ENCODE measurements at regions not wholly inside any gene's neighbourhood (a gene's known extent, or its start where the extent isn't known, plus 50 kb on each side); places are given as distances from the start of the nearest gene placed in this dataset.

DNA sequence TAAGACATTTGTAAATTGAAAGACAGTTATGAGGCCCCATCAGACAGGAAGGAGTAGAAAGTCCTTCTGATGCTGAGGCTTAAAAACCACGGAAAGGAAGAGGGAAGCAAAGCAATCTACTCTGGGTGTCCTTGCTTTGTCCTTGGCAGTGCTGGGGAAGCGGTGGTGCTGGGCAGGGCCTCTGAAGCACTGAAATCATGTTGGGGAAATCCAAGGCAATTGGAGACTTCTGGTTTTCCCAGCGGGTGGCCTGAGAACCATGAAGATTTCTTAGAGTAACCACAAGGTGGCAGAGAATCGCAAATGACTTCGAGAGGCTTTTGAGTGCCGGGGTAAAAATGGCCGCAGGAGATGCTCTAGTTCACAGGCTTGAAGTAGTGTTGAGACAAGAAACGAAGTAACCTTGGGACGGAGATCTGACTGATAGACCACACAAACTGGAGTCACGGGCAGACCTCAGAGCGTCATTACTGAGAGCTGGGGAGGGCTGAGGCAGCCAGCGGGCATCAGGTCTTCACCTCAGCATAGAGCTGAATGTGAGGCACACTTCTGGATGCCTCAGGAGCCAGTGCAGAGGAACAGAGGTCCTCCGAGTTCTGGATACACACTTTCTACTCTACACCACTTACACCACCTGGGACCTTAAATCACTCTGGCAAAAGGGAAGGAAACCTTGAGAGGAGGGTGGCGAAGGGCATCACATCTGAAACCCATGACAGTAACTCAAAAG is 130.7 kb upstream of the GPRIN3 start:
- DNase-seq (ENCODE audit: extremely low read depth, low read depth) = peak; percentile 58

DNA sequence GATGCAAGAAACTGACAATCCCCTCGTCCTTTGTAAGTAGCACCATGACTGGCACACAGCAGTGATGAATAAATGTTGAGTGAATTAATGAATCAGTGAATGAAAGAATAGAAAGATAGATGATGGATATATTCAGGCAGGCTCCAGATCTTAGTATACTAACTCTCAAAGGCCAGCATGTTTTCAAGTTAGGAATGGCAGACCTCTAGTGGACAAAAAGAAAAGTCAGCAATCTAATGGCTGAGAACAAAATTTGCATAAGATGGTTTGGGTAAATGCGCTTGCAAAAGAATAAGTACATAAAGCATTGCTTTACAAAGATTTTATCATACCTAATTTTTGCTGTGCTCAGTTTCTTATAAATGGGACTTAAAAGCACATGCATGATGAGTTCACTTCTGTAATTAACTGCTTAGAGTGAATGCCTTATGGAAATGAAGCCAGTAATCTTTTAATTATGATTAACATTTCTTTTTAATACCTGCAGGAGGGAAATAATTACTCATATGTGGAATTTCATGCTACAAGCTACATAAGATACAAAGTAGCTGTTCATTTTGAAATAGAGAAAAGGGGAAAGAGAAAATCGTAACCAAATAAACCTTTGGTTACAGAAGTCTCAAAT is 126.9 kb upstream of the GPRIN3 start:
- peak; percentile 53 for DNase-seq (ENCODE audit: extremely low read depth, low read depth)

DNA sequence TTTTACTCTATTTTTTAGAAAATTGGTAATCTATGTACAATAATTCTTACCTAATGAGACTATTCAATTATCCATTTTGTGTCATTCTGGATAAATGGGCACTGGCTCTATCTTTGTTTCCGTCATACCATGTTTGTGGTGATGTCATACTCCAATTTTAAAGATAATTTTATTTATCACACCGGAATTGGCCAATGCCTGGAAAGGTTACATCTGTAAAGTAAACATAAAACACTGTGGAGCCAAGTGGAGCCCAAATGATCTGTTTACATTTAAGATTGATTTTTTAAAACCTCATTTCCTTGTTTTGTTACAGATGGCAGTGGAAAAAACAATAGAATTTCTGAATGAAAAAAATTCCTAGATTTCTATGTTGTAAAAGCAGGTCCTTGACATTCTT is 120.2 kb upstream of the GPRIN3 start:
- no peak for DNase-seq (ENCODE audit: extremely low read depth, low read depth)

DNA sequence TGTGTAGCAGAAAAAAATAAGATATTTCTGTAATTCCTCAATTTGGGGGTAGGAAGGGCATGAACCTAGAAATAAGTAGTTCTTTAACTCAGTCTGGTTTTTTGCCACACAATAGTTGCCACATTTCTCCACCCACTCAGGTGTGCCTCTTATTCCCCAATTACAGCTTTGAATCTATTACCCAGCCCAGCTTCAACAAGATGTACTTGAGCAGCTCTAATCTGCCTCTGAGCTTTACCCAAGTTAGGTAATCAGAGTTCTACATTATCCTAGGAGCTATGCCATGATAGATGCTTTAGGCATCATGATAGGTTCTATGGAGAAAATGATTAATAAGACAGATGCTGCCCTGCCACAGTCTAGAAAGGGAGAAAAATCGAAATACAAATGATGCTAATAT is 117.4 kb upstream of the GPRIN3 start:
- DNase-seq (ENCODE audit: extremely low read depth, low read depth) = no peak

DNA sequence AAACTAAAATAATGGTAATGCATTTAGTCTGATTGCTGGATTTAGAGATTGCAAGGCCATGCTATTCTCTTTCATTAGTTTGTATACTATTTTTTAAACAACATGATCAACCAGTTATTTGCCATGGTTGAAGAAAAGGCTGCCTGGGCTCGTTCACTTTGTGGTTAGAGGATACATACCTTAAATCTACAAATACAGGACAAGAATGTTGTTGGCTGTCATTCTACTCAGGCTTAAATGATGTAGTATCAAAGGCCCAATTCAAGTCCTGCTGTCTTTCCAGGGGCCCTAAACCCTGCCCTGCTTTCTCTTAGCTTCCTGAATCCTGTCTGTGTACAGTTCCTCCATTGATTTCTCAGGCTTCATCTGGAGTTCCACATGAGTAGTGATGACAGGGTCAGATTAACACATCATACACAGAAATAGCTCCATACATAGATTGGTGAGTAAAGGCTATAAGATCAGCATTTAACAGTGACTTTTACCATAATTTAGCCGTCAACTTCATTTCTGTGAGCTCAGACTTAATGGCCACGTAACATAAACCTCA is 114.9 kb upstream of the GPRIN3 start:
- DNase-seq (ENCODE audit: extremely low read depth, low read depth) = no peak

DNA sequence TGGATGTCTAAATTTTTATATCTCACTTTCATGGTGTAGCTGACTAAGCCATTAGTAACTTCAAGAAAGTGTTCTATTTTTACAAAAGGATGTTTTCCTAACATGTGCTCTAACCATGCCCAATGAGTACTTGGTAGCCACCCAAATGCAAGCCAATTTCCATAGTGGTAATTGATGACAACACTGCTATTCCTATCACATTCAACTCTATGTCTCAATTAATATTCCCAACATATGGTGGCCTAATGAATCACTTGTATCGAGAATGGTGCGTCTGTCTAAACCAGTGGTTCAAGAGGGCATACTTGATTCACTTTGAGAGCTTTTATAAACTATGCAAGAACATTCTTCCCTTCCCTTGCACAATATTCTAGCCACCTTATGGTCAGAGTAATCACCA is 112.9 kb upstream of the GPRIN3 start:
- no peak for DNase-seq (ENCODE audit: extremely low read depth, low read depth)

DNA sequence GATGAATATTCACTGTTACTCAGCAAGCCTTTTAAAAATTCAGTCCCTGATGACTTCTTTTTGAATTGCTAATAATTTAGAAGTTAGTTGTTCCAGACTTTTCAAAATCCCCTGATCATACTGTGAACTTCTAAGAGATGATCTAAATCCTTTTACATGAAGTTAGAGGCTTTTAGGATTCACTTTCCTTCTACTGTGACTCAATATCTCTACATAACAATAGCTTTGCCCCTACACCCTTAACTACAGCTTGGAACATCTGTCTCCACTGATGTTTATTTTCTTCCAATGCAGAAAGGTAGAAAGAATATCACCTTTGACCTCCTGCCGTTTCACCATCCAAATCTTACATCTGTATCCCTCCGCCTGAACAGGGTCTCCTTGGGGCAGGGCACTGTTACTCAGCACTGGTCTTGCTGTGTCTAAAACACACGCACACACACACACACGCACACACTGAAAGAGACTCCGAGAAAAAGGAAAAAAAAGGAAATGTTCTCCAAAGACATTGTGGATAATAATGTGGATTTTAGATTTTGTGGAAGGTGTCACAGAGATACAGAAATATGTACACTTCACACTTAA is 111.6 kb upstream of the GPRIN3 start:
- DNase-seq (ENCODE audit: extremely low read depth, low read depth) = no peak

DNA sequence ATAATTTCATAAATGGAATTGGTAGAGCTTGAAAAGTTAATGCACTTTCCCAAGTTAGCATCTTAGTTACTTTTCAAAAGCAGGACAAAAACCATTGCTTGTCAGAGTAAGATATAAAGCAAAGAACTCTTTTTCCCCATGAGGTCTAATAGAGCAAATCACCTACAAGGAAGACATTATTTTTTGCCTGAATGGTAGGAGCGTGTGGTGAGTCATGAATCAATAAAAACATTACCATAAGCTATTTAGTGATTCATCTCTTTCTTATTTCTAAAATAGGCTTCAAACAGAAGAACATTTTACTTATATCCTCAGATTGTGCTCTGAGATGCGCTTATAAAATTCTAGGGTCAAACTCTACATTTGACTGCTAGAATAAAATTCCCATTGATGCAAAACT is 109.4 kb upstream of the GPRIN3 start:
- DNase-seq (ENCODE audit: extremely low read depth, low read depth) = no peak

DNA sequence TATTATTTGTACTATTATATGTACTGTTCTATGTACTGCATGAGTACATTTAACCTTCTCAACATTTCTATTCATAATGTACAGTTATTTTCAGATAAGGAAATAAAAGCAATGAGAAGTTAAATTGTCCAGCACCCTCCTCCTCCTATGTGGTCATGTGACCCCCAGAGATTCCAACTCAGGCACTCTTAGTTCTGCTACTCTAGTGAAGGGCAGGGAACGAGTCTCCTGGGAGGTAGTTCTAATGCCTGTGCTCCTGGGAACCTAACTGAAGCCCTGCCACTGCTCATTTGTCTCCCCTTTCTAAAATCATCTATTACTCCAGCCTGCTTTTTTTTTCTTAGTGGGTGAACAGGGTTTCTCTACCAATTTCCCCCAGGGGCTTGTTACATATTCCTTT is 105.9 kb upstream of the GPRIN3 start:
- no peak for DNase-seq (ENCODE audit: extremely low read depth, low read depth)

DNA sequence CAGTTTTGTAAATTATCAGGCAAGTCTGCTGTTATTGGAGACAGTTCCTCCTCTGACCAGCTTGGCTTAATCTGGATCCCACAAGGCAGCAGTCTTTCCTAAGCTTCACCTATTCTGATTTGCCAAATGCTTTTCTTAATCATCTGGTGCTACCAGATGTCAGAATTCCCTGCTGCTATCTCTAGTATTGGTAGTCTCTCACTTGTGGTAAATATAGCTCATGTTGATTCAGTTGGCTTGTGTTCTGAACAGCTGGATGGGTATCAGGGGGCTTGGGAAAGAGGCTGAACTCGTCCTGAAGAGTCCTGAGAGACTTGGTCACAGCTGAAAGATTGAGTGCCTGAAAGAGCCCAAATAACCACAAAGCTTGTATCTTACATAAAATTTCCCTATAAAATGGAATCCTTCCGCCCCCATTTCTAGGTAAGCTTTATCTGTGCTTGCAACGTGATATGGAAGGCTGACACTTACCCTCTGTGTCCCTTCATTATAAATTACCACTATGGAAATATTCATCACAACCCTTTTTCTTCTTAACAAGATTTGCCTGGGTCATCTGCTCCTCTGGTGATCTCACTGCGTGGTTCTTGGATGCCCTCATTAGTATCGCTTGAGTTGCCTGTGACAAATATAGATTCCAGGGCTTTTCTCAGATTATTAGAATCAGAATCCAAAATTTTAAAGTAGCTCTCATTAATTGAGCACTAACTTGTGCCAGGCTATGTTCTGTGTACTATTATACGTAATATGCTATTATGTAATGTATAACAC is 104.1 kb upstream of the GPRIN3 start:
- DNase-seq (ENCODE audit: extremely low read depth, low read depth) = no peak

DNA sequence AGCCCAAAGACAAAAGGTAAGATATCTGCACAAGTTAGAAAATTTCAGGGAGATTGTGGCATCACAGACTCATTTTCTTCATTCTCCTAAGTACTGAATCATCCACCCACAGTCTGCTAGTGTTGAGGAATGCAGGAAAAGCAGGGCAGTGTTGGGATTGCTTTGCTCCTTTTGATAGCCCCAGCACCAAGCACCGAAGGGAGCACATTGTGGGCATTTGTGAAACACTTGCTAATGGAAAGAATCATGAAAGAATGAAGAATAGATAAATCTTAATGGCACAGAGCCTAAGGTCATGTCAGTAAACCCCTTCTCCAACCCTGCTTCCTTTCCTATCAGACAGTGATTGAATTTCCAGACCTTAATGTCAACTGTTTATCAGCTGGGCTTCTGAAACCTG is 103.1 kb upstream of the GPRIN3 start:
- no peak for DNase-seq (ENCODE audit: extremely low read depth, low read depth)

DNA sequence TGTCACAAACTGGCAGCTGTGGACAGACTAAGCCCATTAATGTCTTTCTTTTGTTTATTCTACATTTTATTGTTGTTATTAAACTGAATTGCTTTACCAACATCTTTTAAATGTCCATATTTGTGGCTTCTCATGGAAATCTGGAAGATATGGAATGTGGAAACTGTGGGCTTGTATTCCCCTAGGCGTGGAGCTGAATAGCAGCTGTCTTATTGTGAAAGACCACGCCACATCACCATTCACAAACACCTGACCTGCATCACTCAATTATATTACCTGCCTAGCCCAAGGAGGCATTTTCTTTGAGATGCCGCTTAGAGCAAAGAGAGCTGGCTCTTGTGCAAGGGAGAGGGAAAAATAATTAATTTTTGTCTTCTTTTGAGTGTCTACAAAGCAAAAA is 96.9 kb upstream of the GPRIN3 start:
- DNase-seq (ENCODE audit: extremely low read depth, low read depth) = no peak

DNA sequence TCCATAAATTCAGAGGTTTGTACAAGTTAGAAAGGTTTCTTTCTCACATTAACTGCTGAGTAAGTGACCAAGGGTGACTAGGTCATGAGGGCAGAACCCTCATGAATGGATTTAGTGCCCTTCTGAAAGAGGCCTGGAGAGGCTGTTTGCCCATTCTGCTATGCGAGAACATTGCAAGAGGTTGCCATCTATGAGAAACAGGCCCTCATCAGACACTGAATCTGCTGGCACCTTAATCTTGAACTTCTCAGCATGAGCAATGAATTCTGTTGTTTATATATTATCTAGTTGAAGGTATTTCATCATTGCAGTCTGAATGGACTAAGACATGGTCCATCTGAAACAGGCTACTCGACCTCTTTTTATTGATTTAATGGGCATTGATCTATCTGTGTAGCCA is 96.2 kb upstream of the GPRIN3 start:
- DNase-seq (ENCODE audit: extremely low read depth, low read depth) = no peak

DNA sequence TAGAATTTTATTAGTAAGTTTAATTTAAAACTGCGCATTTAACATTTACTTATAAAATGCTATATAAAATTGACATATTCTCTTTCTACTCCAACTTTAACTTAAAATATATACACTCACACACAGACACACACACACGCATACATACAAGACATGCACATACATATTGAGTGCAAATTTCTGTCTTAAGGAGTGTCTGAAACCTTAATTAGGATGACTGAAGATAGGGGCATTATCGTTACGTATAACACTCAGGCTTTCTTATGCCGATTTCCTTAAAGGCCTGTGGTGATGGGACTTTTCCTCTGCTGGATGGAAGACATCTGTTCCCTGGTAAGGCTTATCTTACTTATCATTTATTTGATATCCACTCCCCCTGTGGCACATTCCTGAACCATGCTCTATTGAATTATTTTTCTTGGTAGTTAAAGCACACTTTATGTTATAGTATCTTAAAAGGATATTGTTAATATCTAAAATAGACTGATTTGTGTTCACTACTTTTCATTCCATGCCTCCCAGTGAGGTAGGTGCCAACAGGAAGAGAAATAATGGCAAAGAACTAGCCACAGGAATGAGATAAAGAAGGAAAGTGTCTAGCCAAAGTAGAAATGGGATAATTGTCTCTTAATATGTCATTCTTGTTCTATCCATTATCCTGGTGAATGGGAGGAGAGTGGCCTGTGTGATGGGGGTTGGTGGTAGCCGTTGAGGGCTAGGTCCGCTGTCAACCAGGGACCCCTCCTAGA is 92.9 kb upstream of the GPRIN3 start:
- DNase-seq (ENCODE audit: extremely low read depth, low read depth) = no peak

DNA sequence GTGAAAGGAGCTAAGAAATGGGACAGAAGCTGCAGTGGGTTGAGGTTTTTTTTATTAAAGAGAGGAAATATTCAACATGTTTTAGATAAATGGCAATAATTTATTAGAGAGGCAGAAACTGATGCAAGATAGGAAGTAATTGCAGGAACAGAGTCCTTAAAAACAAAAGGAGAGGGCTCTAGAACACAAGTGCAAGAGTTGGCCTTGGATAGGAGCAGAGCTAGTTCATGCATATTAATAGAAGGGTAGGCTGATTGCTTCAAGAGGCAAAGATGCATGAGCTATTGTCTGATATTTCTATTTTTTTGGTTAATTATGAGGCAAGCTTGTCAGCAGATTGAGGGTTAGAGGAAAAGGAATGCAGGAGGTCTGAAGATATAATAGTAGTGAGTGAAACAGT is 91.0 kb upstream of the GPRIN3 start:
- no peak for DNase-seq (ENCODE audit: extremely low read depth, low read depth)

DNA sequence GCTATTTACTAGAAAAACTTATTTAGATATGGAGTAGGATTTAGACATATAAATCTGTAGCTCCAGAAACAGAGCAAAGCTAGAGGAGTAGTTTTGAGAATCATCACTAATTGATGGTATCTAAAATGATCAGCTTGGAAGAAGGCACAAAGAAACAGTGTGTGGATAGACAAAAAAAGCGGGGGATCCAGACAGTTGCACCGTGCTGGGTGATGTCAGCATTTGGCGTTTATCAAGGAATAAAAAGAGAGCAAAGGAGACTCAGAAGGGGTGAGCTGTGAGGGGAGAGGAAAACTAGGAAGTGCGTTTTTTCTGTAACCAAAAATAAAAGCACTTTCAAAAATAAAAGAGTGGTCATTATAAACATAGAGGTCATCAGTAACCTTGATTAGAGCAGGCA is 90.5 kb upstream of the GPRIN3 start:
- DNase-seq (ENCODE audit: extremely low read depth, low read depth) = no peak

DNA sequence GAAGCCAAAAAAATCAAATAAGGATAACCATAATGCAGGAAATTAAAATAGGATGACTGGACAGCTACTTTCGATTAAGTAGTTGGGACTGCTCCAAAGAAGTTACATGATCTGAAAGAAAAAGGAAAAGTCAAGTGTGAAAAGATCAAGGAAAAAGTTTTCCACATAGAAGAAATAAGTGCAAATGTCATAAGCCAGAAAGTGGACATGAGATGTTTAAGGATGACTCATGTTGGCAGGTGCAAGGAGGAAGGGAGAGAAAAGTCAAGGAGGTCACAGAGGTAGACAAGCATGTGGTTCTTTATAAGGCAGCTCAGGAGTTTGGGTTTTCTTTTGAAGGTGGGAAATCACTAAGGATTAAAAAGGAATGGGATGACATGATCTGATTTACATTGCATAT is 89.8 kb upstream of the GPRIN3 start:
- no peak for DNase-seq (ENCODE audit: extremely low read depth, low read depth)

DNA sequence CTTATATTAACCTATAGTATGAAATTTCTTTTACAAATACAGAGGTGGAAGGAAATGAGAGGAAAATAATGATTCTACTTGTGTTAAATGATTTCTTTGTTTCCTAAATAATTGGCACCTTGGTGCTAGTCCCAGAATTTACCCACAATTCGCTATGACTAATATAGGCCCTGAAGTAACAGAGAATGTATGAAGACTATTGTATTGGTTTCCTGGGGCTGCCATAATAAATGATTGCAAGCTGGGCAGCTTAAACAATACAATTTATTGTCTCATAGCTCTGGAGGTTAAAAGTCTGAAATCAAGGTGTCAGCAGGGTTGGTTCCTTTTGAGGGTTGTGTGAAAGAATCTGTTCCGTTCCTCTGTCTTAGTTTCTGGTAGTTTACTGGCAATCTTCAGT is 74.8 kb upstream of the GPRIN3 start:
- no peak for DNase-seq (ENCODE audit: extremely low read depth, low read depth)

DNA sequence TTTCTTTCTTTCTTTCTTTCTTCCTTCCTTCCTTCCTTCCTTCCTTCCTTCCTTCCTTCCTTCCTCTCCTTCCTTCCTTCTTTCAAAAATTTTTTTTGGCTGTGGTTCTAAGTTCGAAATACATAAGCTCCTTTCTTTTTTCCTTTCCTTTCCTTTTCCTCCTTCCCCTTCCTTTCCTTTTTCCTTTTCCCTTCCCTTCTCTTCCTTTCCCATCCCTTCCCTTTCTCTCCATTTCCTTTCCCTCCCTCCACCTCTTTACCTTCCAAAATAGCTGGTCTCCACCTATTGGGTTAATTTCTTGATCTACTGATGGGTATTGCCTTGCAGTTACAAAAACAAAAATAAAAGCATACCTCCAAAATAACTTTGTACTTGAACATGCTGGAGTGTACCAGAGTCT is 73.4 kb upstream of the GPRIN3 start:
- DNase-seq (ENCODE audit: extremely low read depth, low read depth) = no peak

DNA sequence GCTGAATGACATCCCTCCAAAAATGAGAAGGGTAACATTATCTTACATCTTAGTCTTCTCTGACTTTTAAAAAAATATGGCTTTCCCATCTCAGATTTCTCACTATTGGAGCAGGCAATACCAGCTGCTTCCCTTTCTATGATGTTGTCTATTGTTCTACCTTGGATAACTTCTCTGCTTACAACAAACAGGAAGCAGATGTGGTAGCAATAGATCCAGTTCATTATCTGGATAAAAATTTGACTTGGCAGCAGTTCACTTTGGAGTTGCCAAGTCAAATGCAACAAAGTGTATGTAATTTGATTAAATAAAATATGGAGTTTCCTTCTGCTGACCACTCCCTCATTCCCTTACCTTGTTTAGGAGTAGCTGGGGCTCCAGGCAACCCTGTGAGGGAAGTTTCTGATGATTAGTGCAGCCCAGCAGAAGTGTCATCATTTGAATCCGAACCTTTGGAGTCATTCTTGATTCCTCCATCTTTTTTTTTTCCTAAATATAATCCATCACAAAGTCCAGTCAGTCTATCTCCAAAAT is 72.0 kb upstream of the GPRIN3 start:
- DNase-seq (ENCODE audit: extremely low read depth, low read depth) = no peak
